ENCODE measurements at regions not wholly inside any gene's neighbourhood (a gene's known extent, or its start where the extent isn't known, plus 50 kb on each side); places are given as distances from the start of the nearest gene placed in this dataset.

- TF ChIP-seq CTCF (IDR thresholded peaks at IDR 0.05), result no peak
- TF ChIP-seq POLR2A (IDR thresholded peaks at IDR 0.05), result no peak
Observed at GRCh38 chr10:128662520-128662919, 536.3 kb upstream of the MKI67 start.

Data from ovary (tissue), 3 donors.